SKM-1 treated with dmso at 0.1 percent for 144 hours (cell line): ENCODE measurements at regions not wholly inside any gene's neighbourhood (a gene's known extent, or its start where the extent isn't known, plus 50 kb on each side); places are given as distances from the start of the nearest gene placed in this dataset.

ENCODE experiments used
- DNase-seq: peaks from one replicate; lab custom pipeline; 2025; ENCODE audit not compliant: unreplicated experiment; lab: John Stamatoyannopoulos, UW

- no peak for DNase-seq
Measured at GRCh38 chr13:75231235-75231634, 250.7 kb downstream of the TBC1D4 start.

GRCh38 chr13:75226733-75227435 is 255.1 kb downstream of the TBC1D4 start:
- no peak for DNase-seq

GRCh38 chr13:75226092-75226491 is 255.9 kb downstream of the TBC1D4 start:
- DNase-seq: no peak

DNA sequence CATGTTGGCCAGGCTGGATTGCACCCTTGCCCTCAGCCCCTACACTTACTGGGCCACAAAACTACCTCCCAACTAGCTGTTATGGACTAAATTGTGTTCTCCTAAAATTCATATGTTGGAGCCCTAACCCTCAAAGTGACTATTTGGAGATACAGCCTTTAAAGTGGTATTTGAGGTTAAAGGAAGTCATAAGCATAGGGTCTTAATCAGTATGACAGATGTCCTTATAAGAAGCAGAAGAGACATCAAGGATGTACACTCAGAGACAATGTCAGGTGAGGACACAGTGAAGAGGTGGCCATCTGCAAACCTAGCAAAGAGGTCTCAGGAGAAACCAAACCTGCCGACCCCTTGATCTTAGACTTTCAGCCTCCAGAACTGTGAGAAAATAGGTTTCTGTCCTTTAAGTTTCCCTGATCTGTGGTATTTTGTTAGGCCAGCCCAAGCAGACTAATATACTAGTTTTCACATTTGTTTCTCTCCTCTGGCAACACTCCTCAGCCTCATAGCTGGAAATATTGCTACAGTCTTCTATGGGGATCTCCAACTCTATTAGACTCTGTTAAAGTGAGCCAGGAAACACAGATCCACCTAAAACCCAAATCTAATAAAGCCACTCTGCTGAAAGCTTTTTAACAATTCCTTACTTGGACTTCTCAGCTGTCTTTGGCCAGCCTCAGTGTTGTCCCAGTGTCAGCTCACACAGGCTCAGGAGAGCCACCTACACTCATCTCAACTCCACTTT is 256.5 kb downstream of the TBC1D4 start:
- no peak for DNase-seq

DNA sequence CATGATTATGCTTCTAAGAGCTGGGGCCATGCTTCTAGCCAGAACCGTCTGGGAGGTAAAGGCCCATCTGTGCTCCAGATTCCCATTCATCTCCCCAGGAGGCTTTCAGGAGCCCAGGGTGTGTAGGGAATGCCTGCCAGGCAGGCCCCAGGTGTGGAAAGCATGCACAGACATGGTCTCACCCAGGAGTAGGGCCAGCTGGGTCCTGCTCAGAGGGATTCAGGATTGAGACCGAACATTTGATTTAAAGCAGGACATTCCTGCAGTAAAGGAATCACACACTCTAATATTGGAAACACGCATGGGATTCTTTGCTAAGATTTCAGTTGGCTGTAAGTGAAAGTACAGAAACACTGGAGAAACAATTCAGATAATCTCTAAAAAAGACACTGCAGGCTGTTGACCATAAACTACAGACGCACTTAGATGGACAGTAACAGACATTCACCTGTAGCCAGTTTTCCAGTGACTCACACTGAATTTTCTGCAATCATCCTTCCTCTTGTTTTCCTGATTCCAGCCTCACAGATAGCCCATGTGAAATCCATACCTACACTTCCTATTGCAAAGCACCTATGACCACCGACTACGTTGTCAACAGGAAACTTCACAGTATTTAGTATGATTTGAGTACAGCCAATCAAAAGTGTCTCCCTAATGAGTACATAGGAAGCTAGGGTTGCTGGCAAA is 257.8 kb downstream of the TBC1D4 start:
- DNase-seq: no peak

- no peak for DNase-seq
Measured at GRCh38 chr13:75222031-75222430, 259.9 kb downstream of the TBC1D4 start.

GRCh38 chr13:75220861-75221260 is 261.1 kb downstream of the TBC1D4 start:
- DNase-seq: no peak

DNA sequence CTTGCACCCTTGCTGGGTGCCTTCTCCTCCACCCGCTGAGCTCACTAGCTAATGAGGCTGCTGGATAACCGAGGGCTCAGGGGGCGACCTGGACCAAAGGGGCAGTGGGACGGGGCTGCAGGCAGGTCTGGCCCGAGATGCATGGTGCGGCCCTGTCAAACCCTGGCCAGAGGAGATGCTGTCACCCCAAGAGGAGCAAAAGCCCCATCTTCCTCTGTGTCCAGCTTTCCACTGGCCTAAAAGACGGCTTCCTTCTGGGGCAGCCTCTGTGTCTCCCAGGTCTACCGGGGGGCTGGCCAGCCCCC is 261.8 kb downstream of the TBC1D4 start:
- DNase-seq: no peak

DNA sequence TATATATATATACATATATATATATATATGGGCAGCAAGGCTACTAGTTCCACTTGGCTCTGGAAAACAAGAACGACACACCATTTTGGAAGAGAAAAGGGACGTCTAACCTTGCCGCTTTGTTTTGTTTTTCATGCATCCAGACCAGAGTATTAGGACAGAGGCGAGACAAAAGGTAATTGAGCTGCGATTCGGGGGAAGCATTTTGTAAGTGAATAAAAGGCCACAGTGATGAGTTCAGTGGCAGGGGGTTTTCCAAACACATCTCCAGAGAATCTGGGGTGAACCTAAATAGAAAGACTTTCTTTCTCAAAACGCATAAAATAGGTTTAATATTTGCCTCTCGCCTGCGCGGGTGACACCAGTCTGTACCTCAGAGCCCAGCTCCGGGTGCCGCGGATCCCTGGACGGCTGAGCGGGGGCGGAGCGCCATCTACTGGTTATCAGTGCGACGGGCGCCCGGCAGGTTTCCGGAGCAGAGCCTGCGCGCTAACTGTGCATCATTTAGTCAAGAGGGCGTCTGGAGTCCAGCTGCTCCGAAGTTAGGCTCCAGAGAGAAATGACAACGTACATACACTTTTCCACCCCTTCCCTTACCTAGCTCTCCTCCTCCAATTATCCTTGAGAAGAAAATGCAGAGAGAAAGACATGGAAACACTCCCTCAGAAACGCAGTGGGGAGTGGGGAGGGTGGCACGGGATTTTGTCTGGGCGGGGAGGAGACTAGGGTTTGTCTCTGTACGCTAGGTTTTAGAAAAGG is 262.3 kb downstream of the TBC1D4 start:
- DNase-seq: peak; percentile 59

GRCh38 chr13:75217949-75218348 is 264.0 kb downstream of the TBC1D4 start:
- DNase-seq: no peak

- no peak for DNase-seq
Measured at GRCh38 chr13:75216038-75216437, 265.9 kb downstream of the TBC1D4 start.

GRCh38 chr13:75214846-75215245 is 267.1 kb downstream of the TBC1D4 start:
- DNase-seq: no peak

DNA sequence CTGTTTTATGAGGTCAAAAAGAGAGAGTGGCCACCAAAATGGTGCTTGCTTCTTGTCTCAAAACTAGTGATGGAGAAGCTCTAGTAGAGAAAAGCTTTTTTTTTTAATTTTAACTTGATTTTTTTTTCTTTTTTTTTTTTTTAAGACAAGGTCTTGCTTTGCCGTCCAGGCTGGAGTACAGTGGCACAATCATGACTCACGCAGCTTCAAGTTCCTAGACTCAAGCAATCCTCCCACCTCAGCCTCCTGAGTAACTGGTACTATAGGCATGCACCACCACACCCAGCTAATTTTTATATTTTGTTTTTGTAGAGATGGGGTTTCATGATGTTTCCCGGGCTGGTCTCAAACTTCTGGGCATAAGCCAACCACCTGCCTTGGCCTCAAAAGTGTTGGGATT is 279.0 kb downstream of the TBC1D4 start:
- no peak for DNase-seq

DNA sequence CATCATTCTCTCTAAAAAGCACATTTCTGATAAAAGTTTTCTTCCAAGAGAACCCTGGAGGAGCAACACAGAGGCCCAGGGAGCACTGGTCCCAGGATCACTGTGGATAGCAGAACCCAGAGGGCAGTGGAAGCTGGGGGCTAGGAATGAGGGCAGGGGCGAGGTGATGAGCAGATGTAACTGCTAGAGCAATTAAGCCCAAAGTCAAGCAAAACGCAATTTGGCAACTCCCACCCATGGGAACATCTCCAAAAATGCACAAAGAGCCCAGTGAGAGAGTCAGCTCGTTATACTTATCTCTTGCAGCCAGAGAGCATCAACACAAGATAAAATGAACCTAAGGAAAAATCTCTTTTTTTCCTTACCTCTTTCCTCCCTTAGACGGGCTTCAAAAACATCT is 284.2 kb downstream of the TBC1D4 start:
- no peak for DNase-seq

- no peak for DNase-seq
Measured at GRCh38 chr13:75196147-75196837, 285.7 kb downstream of the TBC1D4 start.

- DNase-seq: no peak
Measured at GRCh38 chr13:75195495-75196146, 286.3 kb downstream of the TBC1D4 start.

DNA sequence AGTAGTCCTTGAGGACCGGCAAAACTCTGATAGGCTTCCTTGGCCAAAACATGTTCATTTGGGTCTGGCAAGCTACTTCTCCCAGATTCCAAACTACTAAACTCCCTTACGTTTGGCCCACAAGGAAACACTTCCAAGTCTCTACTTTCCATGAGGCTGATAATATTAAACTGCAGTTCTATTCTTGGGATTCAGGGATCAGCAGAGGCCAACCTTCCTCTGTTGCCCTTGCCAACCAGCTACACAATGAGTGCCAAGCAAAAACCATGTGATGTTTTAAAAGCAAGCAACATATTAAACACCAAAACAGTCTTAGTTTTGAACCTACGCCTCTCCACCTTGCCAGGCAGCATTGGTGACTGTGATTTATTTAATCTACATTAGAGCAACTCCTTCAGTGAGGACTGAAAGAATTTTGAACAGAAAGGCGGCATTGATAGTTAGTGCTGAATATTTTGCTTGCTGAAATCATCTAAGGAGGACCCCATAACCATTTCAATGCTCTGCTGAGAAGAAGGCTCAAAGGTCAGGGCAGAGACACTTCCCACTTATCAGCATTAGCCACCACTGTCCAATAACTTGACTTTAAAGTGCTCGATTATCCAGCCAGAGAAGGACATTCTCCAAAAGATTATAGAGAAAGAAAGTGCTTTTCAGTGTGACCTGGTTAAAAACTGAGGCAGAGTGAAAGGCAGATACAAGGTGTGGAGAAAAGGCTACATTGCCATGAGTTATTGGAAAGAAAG is 287.1 kb downstream of the TBC1D4 start:
- DNase-seq: no peak

DNA sequence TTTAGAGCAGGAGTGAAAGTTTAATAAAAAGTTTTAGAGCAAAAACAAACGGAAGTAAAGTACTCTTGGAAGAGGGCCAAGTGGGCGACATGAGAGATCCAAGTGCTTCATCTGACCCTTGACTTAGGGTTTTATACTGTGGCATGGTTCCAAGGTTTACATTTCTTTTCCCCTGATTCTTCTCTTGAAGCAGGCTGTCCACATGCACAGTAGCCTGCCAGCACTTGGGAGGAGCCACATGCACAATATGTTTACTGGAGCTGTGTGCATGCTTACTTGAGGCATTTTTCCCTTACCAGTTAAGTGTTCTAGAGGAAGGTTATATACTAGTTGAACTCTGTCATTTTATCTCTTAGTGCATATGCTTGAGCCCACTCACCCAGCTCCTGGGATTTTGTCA is 295.6 kb downstream of the TBC1D4 start:
- DNase-seq: no peak

DNA sequence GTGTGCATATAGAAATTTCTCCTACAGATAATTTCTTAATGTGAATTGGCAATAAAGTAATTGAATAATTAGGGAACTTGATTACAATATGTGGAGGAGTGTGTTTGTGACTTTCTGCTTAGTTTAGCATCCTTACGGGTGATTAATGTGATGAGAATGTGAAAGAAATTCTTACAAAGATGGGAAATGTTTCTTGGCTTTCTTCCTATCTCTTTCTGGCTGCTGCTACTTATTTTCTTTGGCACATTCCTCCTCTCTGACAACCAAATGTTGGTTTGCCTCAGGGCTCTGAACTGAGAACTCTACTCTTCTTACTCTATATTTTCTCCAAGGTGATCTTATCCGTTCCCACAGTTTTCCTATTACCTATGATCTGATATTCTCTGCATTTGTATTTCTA is 300.1 kb downstream of the TBC1D4 start:
- DNase-seq: no peak
